Lung (tissue), 11 donors: ENCODE measurements at regions not wholly inside any gene's neighbourhood (a gene's known extent, or its start where the extent isn't known, plus 50 kb on each side); places are given as distances from the start of the nearest gene placed in this dataset.
A peak's percentile ranks its signal among the peaks of the same experiment; 100 is the strongest.

Source experiments
- ATAC-seq: fragments of 200-7000 bp; cut with Tn5 transposase; one replicate; pipeline ENCODE4 v1.9.1; 2020; ENCODE audit warnings: moderate number of reproducible peaks; ENCODE audit not compliant: insufficient read depth, low FRiP score
- DNase-seq, 3 donors: peaks; one replicate each; pipeline ENCODE4 v3.0.0-alpha.2; 2013 to 2017
- H3K27ac ChIP-seq, 2 donors: one replicate each; pipeline ENCODE4 v1.5.1; 2013; ENCODE audit warnings: mild to moderate bottlenecking in 2 of 2, moderate library complexity in 2 of 2, control low read depth in 1 of 2, inconsistent platforms in 1 of 2, low read depth in 1 of 2, low read length in 1 of 2
- H3K27me3 ChIP-seq, 3 donors: one replicate each; pipeline ENCODE4 v1.5.1; 2013; ENCODE audit warnings: low read length in 2 of 3; ENCODE audit not compliant: control insufficient read depth in 3 of 3, insufficient read depth in 3 of 3
- H3K36me3 ChIP-seq, 4 donors: one replicate each; pipeline ENCODE4 v1.5.1; 2013; ENCODE audit warnings: low read length in 4 of 4, mild to moderate bottlenecking in 1 of 4, moderate library complexity in 1 of 4; ENCODE audit not compliant: control insufficient read depth in 4 of 4, insufficient read depth in 4 of 4
- H3K4me1 ChIP-seq, 5 donors: one replicate each; pipeline ENCODE4 v1.5.1; 2013; ENCODE audit warnings: low read length in 5 of 5, mild to moderate bottlenecking in 2 of 5, moderate library complexity in 1 of 5; ENCODE audit not compliant: control insufficient read depth in 5 of 5, insufficient read depth in 5 of 5
- H3K4me3 ChIP-seq: one replicate; pipeline ENCODE4 v1.5.1; 2013; ENCODE audit warnings: mild to moderate bottlenecking, control low read depth, moderate library complexity
- H3K9ac ChIP-seq, 2 donors: one replicate each; pipeline ENCODE4 v1.5.1; 2013; ENCODE audit warnings: low read length in 2 of 2, control low read depth in 1 of 2; ENCODE audit not compliant: insufficient read depth in 1 of 2
- H3K9me3 ChIP-seq, 4 donors: one replicate each; pipeline ENCODE4 v1.5.1; 2013; ENCODE audit warnings: low read length in 3 of 4, mild to moderate bottlenecking in 1 of 4, moderate library complexity in 1 of 4; ENCODE audit not compliant: control insufficient read depth in 4 of 4, insufficient read depth in 3 of 4
- WGBS, 2 donors: extraction: QIAGEN DNeasy Blood & Tissue Kit; methylation state at CpG; one replicate each; pipeline ENCODE4 v1.1.7; 2013; 5-methylcytosine and 5-hydroxymethylcytosine counted together
- TF ChIP-seq, protein P1 (sequence below): IDR thresholded peaks from 2 replicates; pipeline ENCODE4 v1.5.1; 2012; ENCODE audit warnings: mild to moderate bottlenecking; ENCODE audit errors: control extremely low read depth, extremely low read depth
- donor health status: control.
- donor health status: control.
- donor health status: Bipolar disorder and iron deficiency.
- donor health status: healthy.
- donor health status: DM: yes; HTN: yes; CAD: no.

DNA sequence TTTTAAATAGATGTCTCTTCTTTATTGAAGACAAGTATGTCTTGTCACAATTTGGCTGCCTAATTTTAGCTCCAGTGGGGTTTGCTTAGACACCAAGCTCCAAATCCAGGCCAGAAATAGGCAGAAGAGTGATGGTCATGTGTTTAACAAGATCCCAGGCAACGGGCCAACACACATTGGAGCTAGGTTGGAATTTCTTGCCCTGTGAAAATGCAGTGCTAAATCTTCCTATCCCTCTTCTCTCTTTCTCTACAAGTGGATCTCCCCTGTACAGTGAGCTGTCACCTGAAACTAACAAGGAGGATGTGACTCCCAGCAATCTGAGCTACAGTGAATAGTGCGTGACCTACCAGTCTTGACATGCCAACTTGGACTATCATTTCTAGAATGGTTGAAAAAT lies 65.3 kb upstream of the VGLL2 start:
- no peak overlapping the region for H3K27ac ChIP-seq
- no peaks in the 10 kb centered on the region for H3K27me3 ChIP-seq
- no peaks in the 10 kb centered on the region for H3K36me3 ChIP-seq
- no peak overlapping the region for H3K9ac ChIP-seq
- no peak overlapping the region for H3K4me3 ChIP-seq
- peaks cover 0 to 4% (median 0%) of the 10 kb centered on the region in 5 donors for H3K4me1 ChIP-seq
- no peaks in the 10 kb centered on the region for H3K9me3 ChIP-seq
- WGBS, 2 donors, result 90 to 96% methylated on average over 2 of the region's 2 CpGs
- peak in 1 of 3 donors; percentile 8 for DNase-seq
- TF ChIP-seq, protein P1, sequence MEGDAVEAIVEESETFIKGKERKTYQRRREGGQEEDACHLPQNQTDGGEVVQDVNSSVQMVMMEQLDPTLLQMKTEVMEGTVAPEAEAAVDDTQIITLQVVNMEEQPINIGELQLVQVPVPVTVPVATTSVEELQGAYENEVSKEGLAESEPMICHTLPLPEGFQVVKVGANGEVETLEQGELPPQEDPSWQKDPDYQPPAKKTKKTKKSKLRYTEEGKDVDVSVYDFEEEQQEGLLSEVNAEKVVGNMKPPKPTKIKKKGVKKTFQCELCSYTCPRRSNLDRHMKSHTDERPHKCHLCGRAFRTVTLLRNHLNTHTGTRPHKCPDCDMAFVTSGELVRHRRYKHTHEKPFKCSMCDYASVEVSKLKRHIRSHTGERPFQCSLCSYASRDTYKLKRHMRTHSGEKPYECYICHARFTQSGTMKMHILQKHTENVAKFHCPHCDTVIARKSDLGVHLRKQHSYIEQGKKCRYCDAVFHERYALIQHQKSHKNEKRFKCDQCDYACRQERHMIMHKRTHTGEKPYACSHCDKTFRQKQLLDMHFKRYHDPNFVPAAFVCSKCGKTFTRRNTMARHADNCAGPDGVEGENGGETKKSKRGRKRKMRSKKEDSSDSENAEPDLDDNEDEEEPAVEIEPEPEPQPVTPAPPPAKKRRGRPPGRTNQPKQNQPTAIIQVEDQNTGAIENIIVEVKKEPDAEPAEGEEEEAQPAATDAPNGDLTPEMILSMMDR, result no peak
- ATAC-seq, result no peak

DNA sequence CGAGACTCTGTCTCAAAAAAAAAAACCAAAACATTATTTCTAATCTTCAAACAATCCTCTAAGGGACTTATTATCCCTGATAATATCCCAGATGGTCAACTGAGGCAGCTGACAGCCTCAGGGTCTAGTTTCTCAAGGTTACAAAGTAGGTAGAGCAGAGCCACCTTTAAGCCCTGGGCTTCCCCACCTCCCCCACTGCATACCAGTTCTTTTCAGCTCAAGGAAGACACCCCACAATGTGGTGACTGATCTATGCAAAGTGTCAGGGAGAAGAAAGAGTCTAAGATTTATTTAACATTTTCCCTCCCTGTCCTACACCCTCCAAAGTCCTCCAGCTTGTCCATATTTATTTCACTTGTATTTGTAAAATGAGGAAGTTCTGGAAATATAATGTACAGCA lies 60.5 kb upstream of the VGLL2 start:
- TF ChIP-seq, protein P1, result no peak
- no peaks in the 10 kb centered on the region for H3K36me3 ChIP-seq
- H3K27me3 ChIP-seq, result no peaks in the 10 kb centered on the region
- H3K4me1 ChIP-seq, result no peaks in the 10 kb centered on the region
- no peak overlapping the region for H3K9ac ChIP-seq
- H3K4me3 ChIP-seq, result no peak overlapping the region
- H3K27ac ChIP-seq, result no peak overlapping the region
- H3K9me3 ChIP-seq, result no peaks in the 10 kb centered on the region
- DNase-seq (no peak), ATAC-seq (no peak)
- 79 to 83% methylated on average over 1 of the region's 1 CpG for whole genome bisulfite sequencing, 2 donors

DNA sequence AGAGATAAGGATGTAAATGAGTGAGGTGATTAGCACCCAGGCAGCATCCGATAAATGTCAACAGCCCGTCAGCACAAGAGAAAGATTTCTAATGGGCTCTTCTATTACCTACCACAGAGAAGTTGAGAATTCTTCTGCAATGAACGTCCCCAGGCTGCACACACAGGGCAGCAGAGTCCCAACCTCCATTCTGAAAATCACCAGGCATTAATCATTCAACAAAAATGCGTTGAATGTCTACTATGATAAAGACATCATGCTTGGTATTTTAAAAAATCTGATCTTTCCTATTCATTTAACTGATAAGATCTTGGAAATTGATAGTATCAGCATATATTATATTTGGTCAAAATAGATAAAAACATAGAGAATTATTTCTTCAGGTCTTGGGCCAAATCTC lies 59.5 kb upstream of the VGLL2 start:
- no peaks in the 10 kb centered on the region for H3K27me3 ChIP-seq
- ATAC-seq (no peak), DNase-seq (no peak)
- no peak overlapping the region for H3K9ac ChIP-seq
- H3K9me3 ChIP-seq, result no peaks in the 10 kb centered on the region
- no peaks in the 10 kb centered on the region for H3K36me3 ChIP-seq
- H3K27ac ChIP-seq, result no peak overlapping the region
- no peaks in the 10 kb centered on the region for H3K4me1 ChIP-seq
- TF ChIP-seq, protein P1, result no peak
- WGBS, 2 donors, result 61 to 62% methylated on average over 4 of the region's 4 CpGs
- H3K4me3 ChIP-seq, result no peak overlapping the region

DNA sequence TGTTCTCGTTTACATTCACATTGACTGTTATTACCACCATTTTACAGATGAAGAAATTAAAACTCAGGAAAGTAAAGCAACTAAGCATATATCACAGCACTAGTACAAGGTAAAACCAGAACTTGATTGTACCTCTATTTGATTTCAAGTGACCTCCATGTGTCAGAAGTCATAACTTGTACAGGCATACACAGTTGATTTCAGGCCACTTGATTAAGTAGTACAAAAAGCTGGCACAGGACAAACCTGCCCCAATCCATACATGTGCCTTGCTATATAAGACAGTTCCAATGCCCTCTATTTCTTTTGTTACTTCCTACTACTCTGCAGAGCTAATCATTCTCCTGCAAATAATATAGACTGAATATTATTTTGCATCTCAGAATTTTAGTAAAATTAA lies 58.8 kb upstream of the VGLL2 start:
- Histone ChIP-seq H3K36me3 (no peaks in the 10 kb centered on the region), H3K27ac (no peak overlapping the region), H3K9ac (no peak overlapping the region), H3K4me3 (no peak overlapping the region), H3K4me1 (no peaks in the 10 kb centered on the region), H3K27me3 (no peaks in the 10 kb centered on the region), H3K9me3 (no peaks in the 10 kb centered on the region)
- DNase-seq, result no peak
- no peak for ATAC-seq
- 70 to 83% methylated on average over 1 of the region's 1 CpG for WGBS, 2 donors
- TF ChIP-seq, protein P1, result no peak
